Loucy (cell line): ENCODE measurements at regions not wholly inside any gene's neighbourhood (a gene's known extent, or its start where the extent isn't known, plus 50 kb on each side); places are given as distances from the start of the nearest gene placed in this dataset.

ENCODE experiments used
- H2AFZ ChIP-seq: fragments of 200-600 bp; sonication (generic); 2 replicates; pipeline ENCODE4 v1.6.0; 2016; ENCODE audit warnings: antibody characterized with exemption, mild to moderate bottlenecking, low read length, moderate library complexity
- H3F3A ChIP-seq: fragments of 200-600 bp; 2 replicates; pipeline ENCODE4 v1.6.0; 2016; ENCODE audit warnings: antibody characterized with exemption, low read depth, mild to moderate bottlenecking
- H3K27me3 ChIP-seq: fragments of 200-600 bp; sonication (generic); 2 replicates; pipeline ENCODE4 v1.6.1; 2014; ENCODE audit warnings: low read length, mild to moderate bottlenecking; ENCODE audit not compliant: insufficient read depth, poor library complexity, severe bottlenecking
- H3K36me3 ChIP-seq: fragments of 200-600 bp; sonication (generic); 2 replicates; pipeline ENCODE4 v1.6.1; 2016; ENCODE audit warnings: low read length; ENCODE audit not compliant: insufficient read depth
- H3K4me1 ChIP-seq: fragments of 200-600 bp; sonication (generic); 2 replicates; pipeline ENCODE4 v1.5.1; 2014; ENCODE audit warnings: low read length, mild to moderate bottlenecking; ENCODE audit not compliant: insufficient read depth, poor library complexity, severe bottlenecking
- H3K4me2 ChIP-seq: fragments of 200-600 bp; sonication (generic); 2 replicates; pipeline ENCODE4 v1.6.0; 2014; ENCODE audit warnings: antibody characterized with exemption, low read length, low read depth, mild to moderate bottlenecking; ENCODE audit not compliant: poor library complexity, severe bottlenecking
- H3K4me3 ChIP-seq: fragments of 200-600 bp; sonication (generic); 2 replicates; pipeline ENCODE4 v1.5.1; 2014; ENCODE audit warnings: low read length, mild to moderate bottlenecking, mixed read lengths; ENCODE audit not compliant: poor library complexity, severe bottlenecking
- H3K79me2 ChIP-seq: fragments of 200-600 bp; sonication (generic); 2 replicates; pipeline ENCODE4 v1.6.1; 2014; ENCODE audit warnings: low read length; ENCODE audit not compliant: insufficient read depth
- H3K9ac ChIP-seq: fragments of 200-600 bp; sonication (generic); 2 replicates; pipeline ENCODE4 v1.6.0; 2014; ENCODE audit warnings: mild to moderate bottlenecking, low read depth, low read length, moderate library complexity; ENCODE audit not compliant: poor library complexity, severe bottlenecking
- H3K9me2 ChIP-seq: fragments of 200-600 bp; sonication (generic); replicated peaks from 2 replicates; pipeline ENCODE4 v1.6.1; 2016; ENCODE audit warnings: low read depth, low read length, mixed read lengths
- H3K9me3 ChIP-seq: fragments of 200-600 bp; sonication (generic); 2 replicates; pipeline ENCODE4 v1.6.1; 2014; ENCODE audit warnings: mild to moderate bottlenecking, antibody characterized with exemption, low read length, low read depth; ENCODE audit not compliant: insufficient read depth
- H4K20me1 ChIP-seq: fragments of 200-600 bp; sonication (generic); 2 replicates; pipeline ENCODE4 v1.6.0; 2014; ENCODE audit warnings: antibody characterized with exemption, low read length, mild to moderate bottlenecking; ENCODE audit not compliant: insufficient read depth, poor library complexity, severe bottlenecking
- EZH2phosphoT487 ChIP-seq: fragments of 200-600 bp; IDR thresholded peaks from 2 replicates; pipeline ENCODE4 v1.6.1; 2018; ENCODE audit warnings: antibody characterized with exemption, mild to moderate bottlenecking, moderate library complexity, borderline replicate concordance
- TF ChIP-seq, protein P1 (sequence below): fragments of 200-600 bp; sonication (generic); conservative IDR thresholded peaks from 2 replicates; pipeline ENCODE4 v1.5.1; 2014; ENCODE audit warnings: mild to moderate bottlenecking, antibody characterized with exemption, low read length

DNA sequence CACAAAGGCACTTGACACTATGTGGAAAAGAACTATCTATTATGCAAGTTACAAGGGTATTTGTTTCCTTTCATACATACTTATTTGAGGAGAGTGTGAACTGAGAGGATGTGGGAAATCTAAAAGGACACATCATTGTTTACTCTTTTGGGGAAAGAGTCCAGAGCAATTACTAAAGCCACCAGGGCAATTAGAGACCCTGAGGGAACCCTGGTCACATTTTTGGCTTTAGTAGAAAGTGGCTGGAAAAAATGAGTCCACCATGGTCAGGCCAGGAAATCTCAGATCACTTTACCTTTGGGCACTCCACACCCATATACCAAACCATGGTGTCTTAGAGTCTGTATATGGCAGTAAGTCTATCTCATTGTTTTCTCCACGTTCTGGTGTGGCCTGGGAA lies 243.3 kb downstream of the HLX start:
- Histone ChIP-seq H3K4me1 (no peaks in the 10 kb centered on the region), H3K9me2 (no peaks in the 10 kb centered on the region), H4K20me1 (no peaks in the 10 kb centered on the region), H3K36me3 (no peaks in the 10 kb centered on the region), H3K4me2 (no peak overlapping the region), H3K79me2 (no peaks in the 10 kb centered on the region), H3K9ac (no peak overlapping the region), H2AFZ (no peak overlapping the region), H3K27me3 (no peaks in the 10 kb centered on the region), H3F3A (no peaks in the 10 kb centered on the region), H3K4me3 (no peak overlapping the region), H3K9me3 (no peaks in the 10 kb centered on the region)
- TF ChIP-seq, protein P1, sequence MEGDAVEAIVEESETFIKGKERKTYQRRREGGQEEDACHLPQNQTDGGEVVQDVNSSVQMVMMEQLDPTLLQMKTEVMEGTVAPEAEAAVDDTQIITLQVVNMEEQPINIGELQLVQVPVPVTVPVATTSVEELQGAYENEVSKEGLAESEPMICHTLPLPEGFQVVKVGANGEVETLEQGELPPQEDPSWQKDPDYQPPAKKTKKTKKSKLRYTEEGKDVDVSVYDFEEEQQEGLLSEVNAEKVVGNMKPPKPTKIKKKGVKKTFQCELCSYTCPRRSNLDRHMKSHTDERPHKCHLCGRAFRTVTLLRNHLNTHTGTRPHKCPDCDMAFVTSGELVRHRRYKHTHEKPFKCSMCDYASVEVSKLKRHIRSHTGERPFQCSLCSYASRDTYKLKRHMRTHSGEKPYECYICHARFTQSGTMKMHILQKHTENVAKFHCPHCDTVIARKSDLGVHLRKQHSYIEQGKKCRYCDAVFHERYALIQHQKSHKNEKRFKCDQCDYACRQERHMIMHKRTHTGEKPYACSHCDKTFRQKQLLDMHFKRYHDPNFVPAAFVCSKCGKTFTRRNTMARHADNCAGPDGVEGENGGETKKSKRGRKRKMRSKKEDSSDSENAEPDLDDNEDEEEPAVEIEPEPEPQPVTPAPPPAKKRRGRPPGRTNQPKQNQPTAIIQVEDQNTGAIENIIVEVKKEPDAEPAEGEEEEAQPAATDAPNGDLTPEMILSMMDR = no peak
- no peak for TF ChIP-seq EZH2phosphoT487

DNA sequence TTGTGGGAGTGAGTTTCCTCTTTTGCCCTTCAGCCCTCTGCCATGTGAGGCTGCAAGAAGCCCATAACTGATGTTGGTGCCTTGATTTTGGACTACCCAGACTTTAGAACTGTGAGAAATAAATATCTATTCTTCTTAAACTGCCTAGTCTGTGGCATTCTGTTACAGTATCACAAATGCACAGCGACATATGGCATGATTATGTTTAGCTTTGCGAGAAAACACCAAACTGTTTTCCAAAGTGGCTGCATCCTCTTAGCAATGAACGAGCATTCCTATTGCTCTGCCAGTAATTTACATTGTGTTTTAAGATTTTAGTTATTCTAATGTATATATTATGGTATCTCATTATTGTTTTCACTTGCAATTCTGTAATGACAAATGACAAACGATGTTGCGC lies 246.7 kb downstream of the HLX start:
- Histone ChIP-seq H3K79me2 (no peaks in the 10 kb centered on the region), H3K9ac (no peak overlapping the region), H4K20me1 (no peaks in the 10 kb centered on the region), H3K4me2 (no peak overlapping the region), H3K36me3 (no peaks in the 10 kb centered on the region), H3K9me3 (no peaks in the 10 kb centered on the region), H3K27me3 (no peaks in the 10 kb centered on the region), H3K9me2 (no peaks in the 10 kb centered on the region), H2AFZ (no peak overlapping the region), H3F3A (no peaks in the 10 kb centered on the region), H3K4me1 (no peaks in the 10 kb centered on the region), H3K4me3 (no peak overlapping the region)
- no peak for TF ChIP-seq EZH2phosphoT487
- TF ChIP-seq, protein P1 = no peak

DNA sequence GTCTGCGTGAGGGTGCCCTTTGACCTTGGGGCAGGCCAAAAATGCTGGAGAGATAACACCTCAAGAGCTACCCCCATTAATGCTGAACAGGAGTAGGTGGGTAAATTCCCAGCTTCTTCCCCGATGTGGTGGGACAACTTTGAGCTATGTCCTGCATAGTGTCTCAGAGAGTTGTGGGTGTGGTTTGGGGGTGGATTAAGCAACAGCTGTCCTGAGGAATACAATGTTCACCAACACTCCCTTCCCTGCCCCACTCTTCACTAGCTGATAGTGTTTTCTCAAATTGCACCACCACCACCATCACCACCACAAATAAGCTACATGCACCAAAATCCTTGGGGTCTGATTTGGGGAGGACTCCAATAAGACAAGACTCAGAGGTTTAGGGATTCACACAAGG lies 258.4 kb downstream of the HLX start:
- H3K4me3 ChIP-seq = no peak overlapping the region
- H3K9ac ChIP-seq = no peak overlapping the region
- H4K20me1 ChIP-seq = no peaks in the 10 kb centered on the region
- no peaks in the 10 kb centered on the region for H3K79me2 ChIP-seq
- H3K36me3 ChIP-seq = no peaks in the 10 kb centered on the region
- no peaks in the 10 kb centered on the region for H3K27me3 ChIP-seq
- no peaks in the 10 kb centered on the region for H3F3A ChIP-seq
- no peaks in the 10 kb centered on the region for H3K9me3 ChIP-seq
- no peak overlapping the region for H2AFZ ChIP-seq
- no peak overlapping the region for H3K4me2 ChIP-seq
- H3K4me1 ChIP-seq = no peaks in the 10 kb centered on the region
- TF ChIP-seq, protein P1 = no peak
- no peaks in the 10 kb centered on the region for H3K9me2 ChIP-seq
